ENCODE measurements at regions not wholly inside any gene's neighbourhood (a gene's known extent, or its start where the extent isn't known, plus 50 kb on each side); places are given as distances from the start of the nearest gene placed in this dataset.

DNA sequence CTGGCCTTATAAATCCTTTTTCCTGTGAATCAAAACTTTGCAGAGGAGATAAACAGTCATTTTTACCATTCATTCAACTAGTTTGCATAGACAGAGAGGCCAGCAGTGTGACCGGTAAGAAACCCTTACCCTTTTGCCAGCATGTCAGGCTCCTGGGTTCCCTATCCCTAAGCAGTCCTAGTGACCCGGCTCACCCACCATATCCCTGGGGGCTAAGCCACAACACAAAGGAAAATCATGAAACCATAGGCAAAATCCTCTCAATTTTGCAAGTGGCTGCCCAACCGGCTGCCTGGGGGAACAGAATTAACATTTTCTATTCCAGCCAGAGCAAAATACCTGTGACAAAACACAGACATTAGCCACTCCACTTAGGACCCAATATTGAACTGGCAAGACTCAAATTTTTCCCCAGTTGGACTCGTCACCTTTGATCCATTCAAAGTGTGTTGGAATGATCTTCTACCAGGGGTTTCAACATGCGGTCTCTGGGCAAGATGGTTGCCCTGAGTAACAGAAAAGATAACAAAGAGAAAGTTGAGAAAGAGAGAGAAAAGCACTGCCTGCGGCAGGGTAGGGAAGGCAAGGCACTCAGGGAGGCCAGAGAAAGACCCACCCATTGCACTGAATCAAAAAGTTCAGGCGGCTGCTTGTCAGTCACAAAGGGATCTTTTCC, 174.8 kb upstream of the NAMPT start:
- no peak overlapping the region for H3K4me3 ChIP-seq (ENCODE audit: low read length)
- no peak overlapping the region for H3K4me2 ChIP-seq (ENCODE audit: low read depth, low read length, poor library complexity, severe bottlenecking)
- no peak overlapping the region for H3K27ac ChIP-seq (ENCODE audit: low read length)
- H3K4me1 ChIP-seq (ENCODE audit: low read length): no peaks in the 10 kb centered on the region
- no peak overlapping the region for H2AFZ ChIP-seq (ENCODE audit: low read length)
- no peaks in the 10 kb centered on the region for H3K27me3 ChIP-seq (ENCODE audit: low read length)
- no peaks in the 10 kb centered on the region for H3K9me2 ChIP-seq (replicated peaks; ENCODE audit: insufficient read depth, low read length)
- DNase-seq: no peak
- no peak overlapping the region for H3K9ac ChIP-seq (ENCODE audit: low read length)
- no peaks in the 10 kb centered on the region for H3K9me3 ChIP-seq (ENCODE audit: low read length)
- no peaks in the 10 kb centered on the region for H3K79me2 ChIP-seq (ENCODE audit: low read length)
- H4K20me1 ChIP-seq (ENCODE audit: insufficient read depth, low read depth, low read length): no peaks in the 10 kb centered on the region
- no peaks in the 10 kb centered on the region for H3K36me3 ChIP-seq (ENCODE audit: insufficient read depth, low read length)

DNA sequence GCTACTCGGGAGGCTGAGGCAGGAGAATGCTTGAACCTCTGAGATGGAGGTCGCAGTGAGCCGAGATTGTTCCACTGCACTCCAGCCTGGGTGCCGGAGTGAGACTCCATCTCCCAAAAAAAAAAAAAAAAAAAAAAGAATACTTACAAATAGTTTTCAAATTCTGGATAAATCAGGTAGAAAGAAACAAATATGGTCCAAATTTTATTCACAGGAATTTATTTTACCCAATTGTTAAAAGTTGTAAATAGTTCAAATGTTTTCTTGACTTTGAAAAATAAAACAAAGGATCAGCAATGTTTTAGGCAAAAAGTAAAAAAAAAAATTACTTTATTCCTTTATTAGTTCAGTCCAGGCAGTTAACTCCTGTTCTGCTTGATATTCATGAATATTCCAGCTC, 172.9 kb upstream of the NAMPT start:
- Histone ChIP-seq H3K9me3 (ENCODE audit: low read length) (no peaks in the 10 kb centered on the region), H3K4me1 (ENCODE audit: low read length) (no peaks in the 10 kb centered on the region), H3K36me3 (ENCODE audit: insufficient read depth, low read length) (no peaks in the 10 kb centered on the region), H3K79me2 (ENCODE audit: low read length) (no peaks in the 10 kb centered on the region), H3K4me3 (ENCODE audit: low read length) (no peak overlapping the region), H2AFZ (ENCODE audit: low read length) (no peak overlapping the region), H3K27me3 (ENCODE audit: low read length) (no peaks in the 10 kb centered on the region), H3K4me2 (ENCODE audit: low read depth, low read length, poor library complexity, severe bottlenecking) (no peak overlapping the region), H3K9me2 (replicated peaks; ENCODE audit: insufficient read depth, low read length) (no peaks in the 10 kb centered on the region), H3K27ac (ENCODE audit: low read length) (no peak overlapping the region), H3K9ac (ENCODE audit: low read length) (no peak overlapping the region), H4K20me1 (ENCODE audit: insufficient read depth, low read depth, low read length) (no peaks in the 10 kb centered on the region)
- no peak for DNase-seq

DNA sequence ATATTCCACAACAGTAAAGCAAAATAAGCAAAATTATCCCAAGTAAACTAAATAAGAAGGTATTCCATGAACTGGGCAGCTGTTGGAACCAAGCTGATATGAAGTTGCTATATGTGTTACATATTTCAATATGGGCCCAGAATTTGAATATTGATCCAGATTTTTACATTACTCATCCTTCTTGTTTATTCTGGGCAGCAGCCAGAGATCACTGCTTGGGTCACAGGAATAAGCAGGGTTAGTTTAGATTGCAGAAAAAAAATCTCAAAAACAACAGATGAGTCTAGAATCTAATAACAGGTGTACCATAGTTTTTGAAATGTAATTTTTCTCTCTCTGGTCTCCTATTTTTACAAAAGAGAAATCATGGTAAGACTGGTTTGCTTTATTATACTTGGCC, 171.5 kb upstream of the NAMPT start:
- Histone ChIP-seq H4K20me1 (ENCODE audit: insufficient read depth, low read depth, low read length) (no peaks in the 10 kb centered on the region), H3K9me2 (replicated peaks; ENCODE audit: insufficient read depth, low read length) (no peaks in the 10 kb centered on the region), H3K9ac (ENCODE audit: low read length) (no peak overlapping the region), H3K27me3 (ENCODE audit: low read length) (no peaks in the 10 kb centered on the region), H3K36me3 (ENCODE audit: insufficient read depth, low read length) (no peaks in the 10 kb centered on the region), H3K9me3 (ENCODE audit: low read length) (no peaks in the 10 kb centered on the region), H3K4me3 (ENCODE audit: low read length) (no peak overlapping the region), H3K4me2 (ENCODE audit: low read depth, low read length, poor library complexity, severe bottlenecking) (no peak overlapping the region), H3K27ac (ENCODE audit: low read length) (no peak overlapping the region), H2AFZ (ENCODE audit: low read length) (no peak overlapping the region), H3K79me2 (ENCODE audit: low read length) (no peaks in the 10 kb centered on the region), H3K4me1 (ENCODE audit: low read length) (no peaks in the 10 kb centered on the region)
- no peak for DNase-seq

DNA sequence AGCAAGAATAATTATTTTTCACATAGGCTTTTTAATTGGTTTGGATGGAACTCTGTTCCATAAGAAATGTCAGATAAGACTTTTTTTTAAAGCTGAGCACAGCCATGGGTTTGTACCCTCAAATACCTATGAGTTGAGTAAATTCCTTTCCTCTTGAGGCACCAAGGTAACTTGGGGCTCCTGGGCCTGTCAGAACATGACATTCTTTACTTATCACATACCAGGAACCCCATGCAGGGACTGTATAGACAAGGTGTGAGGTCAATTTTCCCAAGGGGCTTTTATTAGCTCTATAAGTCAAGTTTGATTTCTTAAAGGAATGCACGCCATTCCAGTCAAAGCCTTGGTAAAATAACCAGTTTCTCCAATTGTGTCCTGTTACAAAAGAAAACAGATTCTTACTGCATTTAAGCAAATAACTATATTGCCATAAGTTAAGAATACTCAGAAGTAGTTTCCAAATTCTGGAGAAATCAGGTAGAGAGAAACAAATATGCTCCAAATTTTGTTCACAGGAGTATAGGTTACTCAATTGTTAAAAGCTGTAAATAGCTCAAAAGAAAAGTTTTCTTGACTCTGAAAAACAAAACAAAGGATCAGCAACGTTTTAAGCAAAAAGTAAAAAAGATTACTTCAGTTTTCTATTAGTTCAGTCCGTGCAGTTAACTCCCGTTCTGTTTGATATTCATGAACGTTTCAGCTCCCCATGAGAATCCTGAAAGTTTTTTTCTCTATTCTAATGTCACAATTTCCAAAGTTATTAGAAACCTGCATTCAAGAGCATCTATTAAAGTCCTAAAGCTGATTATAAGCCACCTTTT, 167.5 kb upstream of the NAMPT start:
- Histone ChIP-seq H3K79me2 (ENCODE audit: low read length) (no peaks in the 10 kb centered on the region), H3K4me1 (ENCODE audit: low read length) (no peaks in the 10 kb centered on the region), H3K9ac (ENCODE audit: low read length) (no peak overlapping the region), H2AFZ (ENCODE audit: low read length) (no peak overlapping the region), H3K9me3 (ENCODE audit: low read length) (no peaks in the 10 kb centered on the region), H3K4me2 (ENCODE audit: low read depth, low read length, poor library complexity, severe bottlenecking) (no peak overlapping the region), H3K9me2 (replicated peaks; ENCODE audit: insufficient read depth, low read length) (no peaks in the 10 kb centered on the region), H3K36me3 (ENCODE audit: insufficient read depth, low read length) (no peaks in the 10 kb centered on the region), H3K27ac (ENCODE audit: low read length) (no peak overlapping the region), H3K27me3 (ENCODE audit: low read length) (no peaks in the 10 kb centered on the region), H4K20me1 (ENCODE audit: insufficient read depth, low read depth, low read length) (no peaks in the 10 kb centered on the region), H3K4me3 (ENCODE audit: low read length) (no peak overlapping the region)
- DNase-seq: no peak

DNA sequence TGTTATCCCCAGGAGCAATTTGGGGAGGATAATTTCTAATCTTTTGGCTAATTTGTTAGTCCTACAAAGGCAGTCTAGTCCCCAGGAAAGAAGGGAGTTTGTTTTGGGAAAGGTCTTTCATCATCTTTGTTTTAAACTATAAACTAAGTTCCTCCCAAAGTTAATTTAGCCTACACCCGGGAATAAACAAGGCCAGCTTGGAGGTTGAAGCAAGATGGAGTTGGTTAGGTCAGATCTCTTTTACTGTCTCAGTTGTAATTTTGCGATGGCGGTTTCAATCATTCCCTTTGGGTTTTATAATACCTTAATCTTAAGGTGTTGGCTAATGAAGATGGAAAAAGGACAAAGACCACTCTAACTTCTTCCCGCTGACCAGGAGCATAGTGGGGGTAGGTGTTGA, 166.4 kb upstream of the NAMPT start:
- Histone ChIP-seq H3K27me3 (ENCODE audit: low read length) (no peaks in the 10 kb centered on the region), H3K4me3 (ENCODE audit: low read length) (no peak overlapping the region)
- no peak for DNase-seq

DNA sequence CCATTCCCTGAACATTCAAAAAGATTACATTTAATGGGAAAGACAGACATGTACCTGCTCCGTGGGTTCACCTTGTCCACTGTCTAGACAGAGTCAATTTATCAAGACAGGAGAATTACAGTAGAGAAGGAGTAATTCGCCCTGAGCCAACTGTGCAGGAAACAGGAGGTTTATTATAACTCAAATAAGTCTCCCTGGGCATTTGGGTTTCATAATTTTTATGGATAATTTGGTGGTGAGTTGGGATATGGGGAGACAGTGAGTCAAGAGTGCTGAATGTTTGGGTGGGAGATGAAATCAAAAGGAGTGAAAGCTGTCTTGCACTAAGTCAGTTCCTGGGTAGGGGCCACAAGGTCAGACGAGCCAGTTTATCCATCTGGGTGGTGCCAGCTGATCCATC, 165.9 kb upstream of the NAMPT start:
- H4K20me1 ChIP-seq (ENCODE audit: insufficient read depth, low read depth, low read length): no peaks in the 10 kb centered on the region

More for the DNA sequence above, 166.4 kb upstream of the NAMPT start:
- Histone ChIP-seq H4K20me1 (ENCODE audit: insufficient read depth, low read depth, low read length) (no peaks in the 10 kb centered on the region), H3K36me3 (ENCODE audit: insufficient read depth, low read length) (no peaks in the 10 kb centered on the region), H3K4me2 (ENCODE audit: low read depth, low read length, poor library complexity, severe bottlenecking) (no peak overlapping the region), H3K79me2 (ENCODE audit: low read length) (no peaks in the 10 kb centered on the region), H3K9me3 (ENCODE audit: low read length) (no peaks in the 10 kb centered on the region), H3K9me2 (replicated peaks; ENCODE audit: insufficient read depth, low read length) (no peaks in the 10 kb centered on the region), H3K27ac (ENCODE audit: low read length) (no peak overlapping the region), H3K9ac (ENCODE audit: low read length) (no peak overlapping the region), H3K4me1 (ENCODE audit: low read length) (no peaks in the 10 kb centered on the region), H2AFZ (ENCODE audit: low read length) (no peak overlapping the region)

DNA sequence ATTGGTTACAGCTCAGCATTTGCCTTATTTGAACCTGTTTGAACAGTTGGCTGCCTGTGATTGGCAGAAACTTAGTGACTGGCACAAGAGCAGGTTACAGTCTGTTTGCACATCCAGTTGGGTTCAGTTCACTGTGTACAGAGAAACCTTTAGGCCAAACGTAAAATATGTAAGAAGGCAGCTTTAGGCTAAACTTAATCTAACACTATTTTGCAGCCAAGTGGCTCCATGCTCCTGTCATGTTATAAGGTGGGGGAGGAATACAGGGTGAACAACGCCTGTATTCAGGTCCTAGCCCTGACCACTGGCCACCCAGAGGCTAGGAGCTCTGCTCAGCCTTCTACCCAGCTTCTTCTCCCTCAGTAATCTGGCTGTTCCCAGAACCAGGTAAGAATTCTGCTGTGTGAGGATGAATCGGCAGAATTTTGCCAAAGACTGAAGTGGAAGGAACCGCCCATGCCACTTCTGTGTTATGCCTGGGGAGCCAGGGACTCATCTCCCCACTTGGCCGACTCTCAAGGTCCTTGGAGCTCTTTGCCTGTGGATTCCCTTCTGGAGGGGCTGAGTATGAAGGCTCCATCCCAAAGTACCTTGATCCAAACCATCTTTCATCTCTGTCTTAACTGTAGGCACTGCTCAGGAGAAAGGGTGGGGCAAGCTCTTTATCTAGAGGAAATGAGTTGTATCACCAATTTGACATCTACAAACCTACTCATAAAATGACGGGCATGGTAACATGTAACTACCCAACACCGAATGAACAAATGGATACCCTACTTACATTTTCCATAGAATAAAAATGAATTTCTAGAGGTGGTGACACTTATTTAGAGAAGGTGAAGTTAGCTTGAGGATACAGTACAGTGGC, 164.4 kb upstream of the NAMPT start:
- H3K4me2 ChIP-seq (ENCODE audit: low read depth, low read length, poor library complexity, severe bottlenecking): no peak overlapping the region
- no peaks in the 10 kb centered on the region for H4K20me1 ChIP-seq (ENCODE audit: insufficient read depth, low read depth, low read length)
- H3K27me3 ChIP-seq (ENCODE audit: low read length): no peaks in the 10 kb centered on the region
- H2AFZ ChIP-seq (ENCODE audit: low read length): no peak overlapping the region
- H3K27ac ChIP-seq (ENCODE audit: low read length): no peak overlapping the region
- H3K4me1 ChIP-seq (ENCODE audit: low read length): no peaks in the 10 kb centered on the region
- no peaks in the 10 kb centered on the region for H3K9me3 ChIP-seq (ENCODE audit: low read length)
- no peaks in the 10 kb centered on the region for H3K36me3 ChIP-seq (ENCODE audit: insufficient read depth, low read length)
- no peak for DNase-seq
- H3K9ac ChIP-seq (ENCODE audit: low read length): no peak overlapping the region
- H3K4me3 ChIP-seq (ENCODE audit: low read length): no peak overlapping the region
- no peaks in the 10 kb centered on the region for H3K9me2 ChIP-seq (replicated peaks; ENCODE audit: insufficient read depth, low read length)
- no peaks in the 10 kb centered on the region for H3K79me2 ChIP-seq (ENCODE audit: low read length)

More for the DNA sequence above, 165.9 kb upstream of the NAMPT start:
- H3K4me2 ChIP-seq (ENCODE audit: low read depth, low read length, poor library complexity, severe bottlenecking): no peak overlapping the region
- H3K9ac ChIP-seq (ENCODE audit: low read length): no peak overlapping the region
- no peaks in the 10 kb centered on the region for H3K9me3 ChIP-seq (ENCODE audit: low read length)
- no peaks in the 10 kb centered on the region for H3K27me3 ChIP-seq (ENCODE audit: low read length)
- H3K4me1 ChIP-seq (ENCODE audit: low read length): no peaks in the 10 kb centered on the region
- no peak overlapping the region for H3K27ac ChIP-seq (ENCODE audit: low read length)
- H3K4me3 ChIP-seq (ENCODE audit: low read length): no peak overlapping the region
- H3K79me2 ChIP-seq (ENCODE audit: low read length): no peaks in the 10 kb centered on the region
- no peaks in the 10 kb centered on the region for H3K9me2 ChIP-seq (replicated peaks; ENCODE audit: insufficient read depth, low read length)
- H3K36me3 ChIP-seq (ENCODE audit: insufficient read depth, low read length): no peaks in the 10 kb centered on the region
- no peak overlapping the region for H2AFZ ChIP-seq (ENCODE audit: low read length)
- no peak for DNase-seq

All from Karpas-422 (cell line).